H9 (cell line): ENCODE measurements at regions not wholly inside any gene's neighbourhood (a gene's known extent, or its start where the extent isn't known, plus 50 kb on each side); places are given as distances from the start of the nearest gene placed in this dataset.

Source experiments
- DNase-seq: peaks from one replicate; pipeline ENCODE4 v3.0.0-alpha.2; 2017
- H2AFZ ChIP-seq: one replicate; pipeline ENCODE4 v1.6.1; 2013; ENCODE audit warnings: mild to moderate bottlenecking, low read length, control low read depth, moderate library complexity
- H2AK5ac ChIP-seq: 2 replicates; pipeline ENCODE4 v1.6.1; 2013; ENCODE audit warnings: low read length, control low read depth, mixed read lengths; ENCODE audit not compliant: insufficient read length
- H2BK120ac ChIP-seq: one replicate; pipeline ENCODE4 v1.6.1; 2013; ENCODE audit warnings: low read depth, mild to moderate bottlenecking, low read length, control low read depth, inconsistent platforms; ENCODE audit not compliant: poor library complexity, severe bottlenecking
- H2BK12ac ChIP-seq: 2 replicates; pipeline ENCODE4 v1.6.1; 2013; ENCODE audit warnings: low read length, control low read depth, mixed read lengths, low read depth; ENCODE audit not compliant: insufficient read length
- H2BK15ac ChIP-seq: 2 replicates; pipeline ENCODE4 v1.6.1; 2013; ENCODE audit warnings: low read depth, low read length, control low read depth
- H2BK20ac ChIP-seq: one replicate; pipeline ENCODE4 v1.6.1; 2013; ENCODE audit warnings: low read depth, mild to moderate bottlenecking, low read length, control low read depth, inconsistent platforms; ENCODE audit not compliant: poor library complexity, severe bottlenecking
- H2BK5ac ChIP-seq: 2 replicates; pipeline ENCODE4 v1.6.1; 2013; ENCODE audit warnings: low read length, control low read depth, mixed read lengths; ENCODE audit not compliant: insufficient read length
- H3K14ac ChIP-seq: 2 replicates; pipeline ENCODE4 v1.6.1; 2013; ENCODE audit warnings: low read length, control low read depth; ENCODE audit not compliant: insufficient read depth
- H3K18ac ChIP-seq: 2 replicates; pipeline ENCODE4 v1.6.1; 2013; ENCODE audit warnings: low read depth, mild to moderate bottlenecking, mixed read lengths, low read length, control low read depth; ENCODE audit not compliant: insufficient read length
- H3K23ac ChIP-seq: 2 replicates; pipeline ENCODE4 v1.6.1; 2013; ENCODE audit warnings: low read length, control low read depth, mixed read lengths, low read depth; ENCODE audit not compliant: insufficient read length
- H3K23me2 ChIP-seq: 2 replicates; pipeline ENCODE4 v1.6.1; 2013; ENCODE audit warnings: low read depth, mild to moderate bottlenecking, mixed read lengths, low read length, control low read depth; ENCODE audit not compliant: insufficient read length, poor library complexity, severe bottlenecking
- H3K27ac ChIP-seq: 2 replicates; pipeline ENCODE4 v1.5.1; 2013; ENCODE audit warnings: low read length, control low read depth, mixed read lengths, low read depth; ENCODE audit not compliant: insufficient read length
- H3K27me3 ChIP-seq: 2 replicates; pipeline ENCODE4 v1.6.1; 2013; ENCODE audit warnings: low read length, control low read depth, inconsistent platforms; ENCODE audit not compliant: insufficient read depth
- H3K4ac ChIP-seq: 2 replicates; pipeline ENCODE4 v1.6.1; 2013; ENCODE audit warnings: low read depth, mild to moderate bottlenecking, control low read depth, inconsistent platforms, low read length, moderate library complexity
- H3K4me1 ChIP-seq: 2 replicates; pipeline ENCODE4 v1.6.1; 2013; ENCODE audit warnings: low read length, control low read depth, inconsistent platforms; ENCODE audit not compliant: insufficient read depth
- H3K4me2 ChIP-seq: 2 replicates; pipeline ENCODE4 v1.6.1; 2013; ENCODE audit warnings: low read length, control low read depth, mixed read lengths; ENCODE audit not compliant: insufficient read length, insufficient read depth
- H3K56ac ChIP-seq: 2 replicates; pipeline ENCODE4 v1.6.1; 2013; ENCODE audit warnings: low read depth, mild to moderate bottlenecking, mixed read lengths, low read length, control low read depth; ENCODE audit not compliant: insufficient read length
- H3K79me1 ChIP-seq: 2 replicates; pipeline ENCODE4 v1.6.1; 2013; ENCODE audit warnings: low read depth, mild to moderate bottlenecking, moderate library complexity, low read length, control low read depth, inconsistent platforms; ENCODE audit not compliant: insufficient read depth, poor library complexity, severe bottlenecking
- H3K79me2 ChIP-seq: 2 replicates; pipeline ENCODE4 v1.6.1; 2013; ENCODE audit warnings: low read length, control low read depth, inconsistent platforms; ENCODE audit not compliant: insufficient read depth
- H3K9ac ChIP-seq: 2 replicates; pipeline ENCODE4 v1.6.1; 2013; ENCODE audit warnings: low read length, control low read depth, mixed read lengths; ENCODE audit not compliant: insufficient read length; ENCODE audit errors: extremely low read depth
- H3K9me3 ChIP-seq: one replicate; pipeline ENCODE4 v1.6.1; 2013; ENCODE audit warnings: low read depth, low read length, inconsistent platforms; ENCODE audit not compliant: control insufficient read depth
- H3T11ph ChIP-seq: one replicate; pipeline ENCODE4 v1.6.1; 2013; ENCODE audit warnings: mild to moderate bottlenecking, low read length, control low read depth, inconsistent platforms
- H4K20me1 ChIP-seq: one replicate; pipeline ENCODE4 v1.6.1; 2013; ENCODE audit not compliant: control insufficient read depth, insufficient read length, insufficient read depth
- H4K5ac ChIP-seq: 2 replicates; pipeline ENCODE4 v1.6.1; 2013; ENCODE audit warnings: low read depth, mild to moderate bottlenecking, mixed read lengths, low read length, control low read depth; ENCODE audit not compliant: insufficient read length
- H4K8ac ChIP-seq: replicated peaks from 2 replicates; pipeline ENCODE4 v1.6.1; 2013; ENCODE audit warnings: low read length, control low read depth, mixed read lengths, low read depth; ENCODE audit not compliant: insufficient read length
- H4K91ac ChIP-seq: 2 replicates; pipeline ENCODE4 v1.6.1; 2013; ENCODE audit warnings: low read depth, mild to moderate bottlenecking, moderate library complexity, mixed read lengths, low read length, control low read depth; ENCODE audit not compliant: insufficient read length
- H3K27ac Mint-ChIP-seq, 3 experiments: 2 replicates in 2 of 3; 3 replicates in 1 of 3; pipeline ENCODE4 v1.8.0; 2020 to 2021; ENCODE audit warnings: mixed read lengths in 3 of 3, mild to moderate bottlenecking in 1 of 3, moderate library complexity in 1 of 3
- H3K27me3 Mint-ChIP-seq: 2 replicates; pipeline ENCODE4 v1.8.0; 2021; ENCODE audit warnings: low read depth, mild to moderate bottlenecking, moderate library complexity, mixed read lengths
- H3K36me3 Mint-ChIP-seq, 3 experiments: 2 replicates in 2 of 3; 3 replicates in 1 of 3; pipeline ENCODE4 v1.8.0; 2020 to 2021; ENCODE audit warnings: low read depth in 3 of 3, mixed read lengths in 3 of 3; ENCODE audit not compliant: insufficient read depth in 1 of 3
- H3K4me1 Mint-ChIP-seq, 2 experiments: 2 replicates each; pipeline ENCODE4 v1.8.0; 2020; ENCODE audit warnings: mixed read lengths in 2 of 2
- H3K4me3 Mint-ChIP-seq, 2 experiments: 2 replicates in 1 of 2; 3 replicates in 1 of 2; pipeline ENCODE4 v1.8.0; 2020 to 2021; ENCODE audit warnings: mild to moderate bottlenecking in 2 of 2, mixed read lengths in 2 of 2, moderate library complexity in 1 of 2
- H3K9me3 Mint-ChIP-seq, 2 experiments: 2 replicates in 1 of 2; 3 replicates in 1 of 2; pipeline ENCODE4 v1.8.0; 2020; ENCODE audit warnings: mild to moderate bottlenecking in 2 of 2, mixed read lengths in 2 of 2, moderate library complexity in 1 of 2
- WGBS: extraction: QIAGEN DNeasy Blood & Tissue Kit; methylation state at CpG from one replicate; pipeline ENCODE4 v1.1.7; 2013; ENCODE audit warnings: missing lambda C conversion rate, low lambda C conversion rate, mixed read lengths; ENCODE audit not compliant: insufficient read length; ENCODE audit errors: extremely low coverage; 5-methylcytosine and 5-hydroxymethylcytosine counted together
- TF ChIP-seq, protein P1 (sequence below): fragments of 200-600 bp; sonication (generic); conservative IDR thresholded peaks from 3 replicates; pipeline ENCODE4 v1.8.0; 2021; ENCODE audit warnings: antibody characterized with exemption, mild to moderate bottlenecking

DNA sequence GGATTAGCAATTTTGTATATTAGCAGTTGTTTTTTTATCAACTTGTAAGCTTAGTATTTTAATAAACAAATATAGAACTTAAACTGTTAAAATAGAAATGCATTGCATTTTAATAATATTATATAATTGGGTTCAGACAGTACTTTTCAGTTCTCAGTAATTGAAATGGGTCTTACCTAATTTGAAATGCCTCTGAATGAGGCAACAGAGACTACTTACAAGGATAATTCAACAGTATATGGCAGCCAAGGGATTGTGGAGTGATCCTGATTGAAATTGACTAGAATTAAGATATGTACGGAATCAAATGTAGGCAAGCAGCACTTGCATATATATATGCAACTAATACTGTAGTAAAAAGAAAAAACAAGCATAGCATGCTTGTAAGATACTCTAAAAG, 1503.9 kb upstream of the MIR17HG start:
- H3K4me3 Mint-ChIP-seq: no peak overlapping the region
- no peaks in the 10 kb centered on the region for H3K79me2 ChIP-seq
- no peak overlapping the region for H3K27ac ChIP-seq
- H2BK5ac ChIP-seq: no peak overlapping the region
- no peak overlapping the region for H2BK15ac ChIP-seq
- H3K4ac ChIP-seq: no peak overlapping the region
- no peak overlapping the region for H4K91ac ChIP-seq
- no peaks in the 10 kb centered on the region for H3K4me1 ChIP-seq
- no peak overlapping the region for H3K23ac ChIP-seq
- no peaks in the 10 kb centered on the region for H4K20me1 ChIP-seq
- H3K79me1 ChIP-seq: no peaks in the 10 kb centered on the region
- no peak overlapping the region for H2BK120ac ChIP-seq
- no peak overlapping the region for H2BK12ac ChIP-seq
- no peaks in the 10 kb centered on the region for H3K36me3 Mint-ChIP-seq
- no peak overlapping the region for H4K8ac ChIP-seq
- no peak for DNase-seq
- H3K27ac Mint-ChIP-seq: no peak overlapping the region
- no peaks in the 10 kb centered on the region for H3K23me2 ChIP-seq
- H3T11ph ChIP-seq: no peak overlapping the region
- H3K27me3 ChIP-seq: no peaks in the 10 kb centered on the region
- no peak overlapping the region for H3K18ac ChIP-seq
- H3K14ac ChIP-seq: no peak overlapping the region
- H3K9me3 ChIP-seq: no peaks in the 10 kb centered on the region
- no peaks in the 10 kb centered on the region for H3K9me3 Mint-ChIP-seq
- H3K4me1 Mint-ChIP-seq: no peaks in the 10 kb centered on the region
- H3K27me3 Mint-ChIP-seq: no peaks in the 10 kb centered on the region
- no CpG with 5 or more reads among the region's 1 CpG for WGBS
- H2AK5ac ChIP-seq: no peak overlapping the region
- no peak overlapping the region for H3K56ac ChIP-seq
- TF ChIP-seq, protein P1, sequence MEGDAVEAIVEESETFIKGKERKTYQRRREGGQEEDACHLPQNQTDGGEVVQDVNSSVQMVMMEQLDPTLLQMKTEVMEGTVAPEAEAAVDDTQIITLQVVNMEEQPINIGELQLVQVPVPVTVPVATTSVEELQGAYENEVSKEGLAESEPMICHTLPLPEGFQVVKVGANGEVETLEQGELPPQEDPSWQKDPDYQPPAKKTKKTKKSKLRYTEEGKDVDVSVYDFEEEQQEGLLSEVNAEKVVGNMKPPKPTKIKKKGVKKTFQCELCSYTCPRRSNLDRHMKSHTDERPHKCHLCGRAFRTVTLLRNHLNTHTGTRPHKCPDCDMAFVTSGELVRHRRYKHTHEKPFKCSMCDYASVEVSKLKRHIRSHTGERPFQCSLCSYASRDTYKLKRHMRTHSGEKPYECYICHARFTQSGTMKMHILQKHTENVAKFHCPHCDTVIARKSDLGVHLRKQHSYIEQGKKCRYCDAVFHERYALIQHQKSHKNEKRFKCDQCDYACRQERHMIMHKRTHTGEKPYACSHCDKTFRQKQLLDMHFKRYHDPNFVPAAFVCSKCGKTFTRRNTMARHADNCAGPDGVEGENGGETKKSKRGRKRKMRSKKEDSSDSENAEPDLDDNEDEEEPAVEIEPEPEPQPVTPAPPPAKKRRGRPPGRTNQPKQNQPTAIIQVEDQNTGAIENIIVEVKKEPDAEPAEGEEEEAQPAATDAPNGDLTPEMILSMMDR: no peak
- no peak overlapping the region for H2BK20ac ChIP-seq
- no peak overlapping the region for H2AFZ ChIP-seq
- H4K5ac ChIP-seq: no peak overlapping the region
- H3K4me2 ChIP-seq: no peak overlapping the region
- H3K9ac ChIP-seq: no peak overlapping the region
